AG04449 (cell line): ENCODE measurements at regions not wholly inside any gene's neighbourhood (a gene's known extent, or its start where the extent isn't known, plus 50 kb on each side); places are given as distances from the start of the nearest gene placed in this dataset.
"Not testable (repeated sequence)": the region's sequence is repeated elsewhere in the genome, so short reads cannot be mapped to it uniquely, and the experiment has no call there.

Experiments
- CTCF ChIA-PET: fragments of 350-600 bp; formaldehyde crosslinking; extraction: SDS; loops from one replicate; lab custom pipeline; 2021; ENCODE audit warnings: antibody characterized with exemption; lab: Yijun Ruan, JAX
- POLR2A ChIA-PET: fragments of 400-600, 350-600 bp; formaldehyde crosslinking; extraction: SDS; loops from one replicate; lab custom pipeline; 2020; ENCODE audit warnings: antibody characterized with exemption, inconsistent platforms; lab: Yijun Ruan, JAX
- DNase-seq: peaks from one replicate; pipeline ENCODE4 v3.0.0-alpha.2; 2010; ENCODE audit warnings: low read depth, low spot score
- H3K4me3 ChIP-seq: 2 replicates; pipeline ENCODE4 v1.5.1; 2011; ENCODE audit warnings: low read depth, mild to moderate bottlenecking, control low read depth, low read length
- TF ChIP-seq, protein P1 (sequence below): IDR thresholded peaks from one replicate; pipeline ENCODE4 v1.5.1; 2011; ENCODE audit warnings: mild to moderate bottlenecking, moderate library complexity, low read length, control low read depth, inconsistent platforms; ENCODE audit not compliant: insufficient read depth; ENCODE audit errors: missing control alignments

DNA sequence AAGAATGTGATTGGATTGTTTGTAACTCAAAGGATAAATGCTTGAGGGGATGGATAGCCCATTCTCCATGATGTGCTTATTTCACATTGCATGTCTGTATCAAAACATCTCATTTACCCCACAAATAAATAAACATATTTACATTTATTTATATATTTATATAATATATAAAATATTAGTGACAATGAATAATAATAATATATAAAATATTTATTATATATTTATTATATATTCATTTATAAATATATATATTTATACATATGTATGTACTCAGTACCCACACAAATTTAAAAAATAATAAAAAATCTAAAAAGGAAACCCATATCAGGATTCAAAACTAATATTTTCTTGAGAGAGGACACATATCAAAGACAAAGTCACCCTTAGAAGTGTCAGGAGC lies 429.9 kb downstream of the KCNJ2 start:
- TF ChIP-seq, protein P1, sequence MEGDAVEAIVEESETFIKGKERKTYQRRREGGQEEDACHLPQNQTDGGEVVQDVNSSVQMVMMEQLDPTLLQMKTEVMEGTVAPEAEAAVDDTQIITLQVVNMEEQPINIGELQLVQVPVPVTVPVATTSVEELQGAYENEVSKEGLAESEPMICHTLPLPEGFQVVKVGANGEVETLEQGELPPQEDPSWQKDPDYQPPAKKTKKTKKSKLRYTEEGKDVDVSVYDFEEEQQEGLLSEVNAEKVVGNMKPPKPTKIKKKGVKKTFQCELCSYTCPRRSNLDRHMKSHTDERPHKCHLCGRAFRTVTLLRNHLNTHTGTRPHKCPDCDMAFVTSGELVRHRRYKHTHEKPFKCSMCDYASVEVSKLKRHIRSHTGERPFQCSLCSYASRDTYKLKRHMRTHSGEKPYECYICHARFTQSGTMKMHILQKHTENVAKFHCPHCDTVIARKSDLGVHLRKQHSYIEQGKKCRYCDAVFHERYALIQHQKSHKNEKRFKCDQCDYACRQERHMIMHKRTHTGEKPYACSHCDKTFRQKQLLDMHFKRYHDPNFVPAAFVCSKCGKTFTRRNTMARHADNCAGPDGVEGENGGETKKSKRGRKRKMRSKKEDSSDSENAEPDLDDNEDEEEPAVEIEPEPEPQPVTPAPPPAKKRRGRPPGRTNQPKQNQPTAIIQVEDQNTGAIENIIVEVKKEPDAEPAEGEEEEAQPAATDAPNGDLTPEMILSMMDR, result no peak
- no peak for DNase-seq
- ChIA-PET CTCF (no interaction called here), POLR2A (no interaction called here)
- no peak overlapping the region for H3K4me3 ChIP-seq

DNA sequence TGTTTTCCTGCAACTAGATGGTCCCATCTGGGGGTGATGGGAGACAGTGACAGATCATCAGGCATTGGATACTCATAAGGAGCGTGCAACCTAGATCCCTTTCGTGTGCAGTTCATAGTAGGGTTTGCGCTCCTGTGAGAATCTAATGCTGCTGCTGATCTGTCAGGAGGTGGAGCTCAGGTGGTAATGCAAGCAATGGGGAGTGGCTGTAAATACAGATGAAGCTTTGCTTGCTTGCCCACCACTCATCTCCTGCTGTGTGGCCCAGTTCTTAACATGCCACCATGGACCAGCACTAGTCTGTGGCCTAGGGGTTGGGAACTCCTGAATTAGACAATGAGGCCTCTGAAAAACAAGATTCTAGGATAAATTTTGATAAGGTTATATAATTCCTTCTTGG lies 430.6 kb downstream of the KCNJ2 start:
- CTCF ChIA-PET, H3K4me3 ChIP-seq, POLR2A ChIA-PET, DNase-seq: not testable (repeated sequence)

DNA sequence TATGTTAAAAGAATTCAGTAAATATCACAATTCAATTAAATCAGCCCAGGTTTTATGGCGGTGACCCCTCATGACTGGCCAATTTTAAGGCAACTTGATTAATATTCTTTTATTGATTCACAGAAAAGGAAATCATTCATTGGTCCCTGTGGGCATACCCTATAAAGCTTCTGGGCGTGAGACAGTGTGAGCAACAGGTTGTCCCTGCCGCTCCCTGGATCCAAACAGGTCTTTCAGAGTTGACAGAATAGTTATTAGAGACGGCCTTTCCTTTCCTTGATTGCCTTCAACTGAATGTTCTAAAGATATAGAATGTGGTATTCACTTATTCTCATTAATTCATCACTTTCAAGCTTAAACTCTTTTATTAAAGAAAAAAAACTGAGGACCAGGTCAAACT lies 433.9 kb downstream of the KCNJ2 start:
- TF ChIP-seq, protein P1, result no peak
- CTCF ChIA-PET, result no interaction called here
- POLR2A ChIA-PET, result no interaction called here
- H3K4me3 ChIP-seq, result no peak overlapping the region
- DNase-seq, result no peak

DNA sequence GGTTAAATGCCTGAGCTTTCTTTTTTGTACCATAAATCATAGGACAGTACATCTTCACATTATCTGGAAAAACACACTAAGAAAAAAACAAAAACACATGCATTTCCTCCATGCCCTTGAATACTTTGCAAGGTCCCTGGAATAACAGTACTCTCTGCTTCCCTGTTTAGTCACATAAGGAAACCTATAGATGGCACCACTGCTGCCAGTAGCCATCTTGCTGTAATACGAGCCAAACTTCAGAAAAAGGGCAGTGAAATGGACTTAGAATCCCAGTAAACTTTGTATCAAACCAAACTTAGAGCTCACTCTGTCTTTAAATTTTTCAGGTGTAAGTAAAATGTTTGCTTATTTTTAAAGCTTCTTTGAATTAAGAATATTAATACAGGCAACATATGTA lies 435.5 kb downstream of the KCNJ2 start:
- CTCF ChIA-PET, result no interaction called here
- TF ChIP-seq, protein P1, result no peak
- POLR2A ChIA-PET, result no interaction called here
- DNase-seq, result no peak
- H3K4me3 ChIP-seq, result no peak overlapping the region

DNA sequence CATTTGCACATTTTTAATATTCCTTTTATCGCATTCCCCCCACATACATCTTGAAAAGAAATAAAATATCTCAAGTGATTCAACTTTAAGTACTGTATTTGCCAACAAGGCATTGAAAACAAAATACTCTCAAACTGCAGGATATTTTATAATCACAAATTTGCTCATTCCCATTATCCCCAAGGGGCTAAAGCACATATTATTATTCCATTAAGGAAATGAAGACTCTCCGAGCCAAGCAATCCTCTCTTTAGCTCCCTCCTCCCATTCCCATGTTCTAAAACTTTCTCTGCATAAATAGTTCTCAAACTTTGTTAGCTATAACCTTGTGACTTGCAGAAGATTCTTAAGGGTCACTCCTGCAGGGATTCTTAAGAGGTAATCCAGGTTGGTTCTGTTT lies 436.8 kb downstream of the KCNJ2 start:
- CTCF ChIA-PET, result no interaction called here
- H3K4me3 ChIP-seq, result no peak overlapping the region
- TF ChIP-seq, protein P1, result no peak
- no peak for DNase-seq
- POLR2A ChIA-PET, result no interaction called here

DNA sequence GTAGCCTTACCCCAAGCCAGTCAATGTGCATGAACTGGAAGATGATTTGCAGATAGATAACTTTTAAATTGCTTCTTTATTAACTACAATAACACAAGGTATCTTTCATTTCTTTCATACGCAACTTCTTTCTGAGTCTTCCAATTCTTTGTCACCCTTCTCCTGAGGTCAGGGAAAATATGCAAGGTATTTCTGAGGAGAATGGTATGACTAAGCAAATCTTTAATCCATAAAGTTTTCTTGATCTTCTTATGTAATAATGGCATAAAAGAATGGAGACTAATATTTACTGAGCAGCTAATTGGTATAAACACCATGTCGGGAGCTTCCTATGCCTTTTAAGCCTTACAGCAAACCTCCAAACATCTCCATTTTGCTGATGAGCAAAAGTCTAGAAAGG lies 438.9 kb downstream of the KCNJ2 start:
- POLR2A ChIA-PET, result no interaction called here
- TF ChIP-seq, protein P1, result no peak
- DNase-seq, result no peak
- CTCF ChIA-PET, result no interaction called here
- no peak overlapping the region for H3K4me3 ChIP-seq

DNA sequence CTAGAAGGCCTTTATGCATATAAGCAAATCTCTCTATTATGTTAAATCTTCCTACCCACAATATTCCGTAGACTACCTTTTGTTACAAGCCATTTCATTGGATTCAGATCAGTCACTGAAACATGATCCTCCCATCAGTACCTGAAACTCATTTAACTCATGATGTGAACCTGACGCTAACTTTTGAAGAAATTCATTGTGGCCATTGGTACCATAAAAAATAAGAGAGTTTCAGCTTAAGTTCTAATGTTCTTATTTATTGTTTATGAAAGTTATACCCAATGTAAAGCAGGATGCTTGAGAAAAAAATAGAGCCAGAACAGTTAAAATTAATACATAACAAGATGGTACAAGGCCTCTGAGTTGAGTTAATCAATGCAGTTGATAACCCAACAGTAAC lies 439.6 kb downstream of the KCNJ2 start:
- TF ChIP-seq, protein P1, result no peak
- CTCF ChIA-PET, result no interaction called here
- H3K4me3 ChIP-seq, result no peak overlapping the region
- POLR2A ChIA-PET, result no interaction called here
- no peak for DNase-seq
